CD1c-positive myeloid dendritic cell (primary cell): ENCODE measurements at regions not wholly inside any gene's neighbourhood (a gene's known extent, or its start where the extent isn't known, plus 50 kb on each side); places are given as distances from the start of the nearest gene placed in this dataset.

Source experiments
- DNase-seq: peaks from one replicate; pipeline ENCODE4 v3.0.0-alpha.2; 2016; ENCODE audit errors: extremely low spot score

GRCh38 chr9:104448036-104448435 is 56.0 kb upstream of the OR13F1 start:
- DNase-seq = no peak
